ENCODE measurements at regions not wholly inside any gene's neighbourhood (a gene's known extent, or its start where the extent isn't known, plus 50 kb on each side); places are given as distances from the start of the nearest gene placed in this dataset.

- no peak overlapping the region for H3K27ac ChIP-seq (ENCODE audit: extremely low read depth, low read depth, low read length)
- no peaks in the 10 kb centered on the region for H3K9me3 ChIP-seq (ENCODE audit: control insufficient read depth, insufficient read depth, low read depth, low read length)
- peaks cover 6% of the 10 kb centered on the region; the same call in 1 of the 2 replicates for H3K4me1 ChIP-seq (ENCODE audit: control insufficient read depth, insufficient read depth, low read length)
- CTCF ChIA-PET = no interaction called here
- POLR2A ChIA-PET = no interaction called here
- no peaks in the 10 kb centered on the region for H3K36me3 ChIP-seq (ENCODE audit: control insufficient read depth in 2 of 2, insufficient read depth in 1 of 2, low read length in 2 of 2)
- TF ChIP-seq INSM2 (tag by site-specific recombination; IDR thresholded peaks at IDR 0.05) = no peak
- no peak for TF ChIP-seq ZSCAN30 (tag by site-specific recombination; IDR thresholded peaks at IDR 0.05)
- TF ChIP-seq ZNF473 (tag by site-specific recombination; IDR thresholded peaks at IDR 0.05) = no peak
- TF ChIP-seq KLF7 (tag by site-specific recombination; IDR thresholded peaks at IDR 0.05; ENCODE audit: borderline replicate concordance) = no peak
- TF ChIP-seq ZBTB7A (tag by site-specific recombination; IDR thresholded peaks at IDR 0.05; ENCODE audit: low read depth) = no peak
- TF ChIP-seq TCF7L2 (IDR thresholded peaks at IDR 0.05; ENCODE audit: borderline replicate concordance, low read depth, low read length) = no peak
- TF ChIP-seq MYNN (tag by site-specific recombination; IDR thresholded peaks at IDR 0.05; ENCODE audit: borderline replicate concordance) = no peak
- TF ChIP-seq GFI1B (tag by site-specific recombination; IDR thresholded peaks at IDR 0.05) = no peak
- no peak for TF ChIP-seq ZNF747 (tag by site-specific recombination; IDR thresholded peaks at IDR 0.05)
- TF ChIP-seq ZNF792 (tag by site-specific recombination; IDR thresholded peaks at IDR 0.05) = no peak
- TF ChIP-seq KLF10 (tag by site-specific recombination; IDR thresholded peaks at IDR 0.05) = no peak
- TF ChIP-seq ZBTB11 (tag by site-specific recombination; conservative IDR thresholded peaks at IDR 0.05; ENCODE audit: low read depth) = no peak
- TF ChIP-seq SP7 (tag by site-specific recombination; IDR thresholded peaks at IDR 0.05) = no peak
- no peak for TF ChIP-seq ZEB2 (tag by site-specific recombination; IDR thresholded peaks at IDR 0.05)
- TF ChIP-seq ZXDB (tag by site-specific recombination; IDR thresholded peaks at IDR 0.05) = no peak
- TF ChIP-seq ZNF10 (tag by site-specific recombination; IDR thresholded peaks at IDR 0.05) = no peak
- TF ChIP-seq HOXA7 (CRISPR knock-in tag; IDR thresholded peaks at IDR 0.05; ENCODE audit: borderline replicate concordance) = no peak
- H3K4me3 ChIP-seq (ENCODE audit: low read depth, low read length) = no peak overlapping the region
These were observed 170.5 kb downstream of the FTCDNL1 start for GRCh38 chr2:199680482-199680881.

GRCh38 chr2:199679883-199680282, 171.1 kb downstream of the FTCDNL1 start:
- Histone ChIP-seq H3K9me3 (ENCODE audit: control insufficient read depth, insufficient read depth, low read depth, low read length) (no peaks in the 10 kb centered on the region), H3K4me1 (ENCODE audit: control insufficient read depth, insufficient read depth, low read length) (peaks cover 6% of the 10 kb centered on the region; the same call in 1 of the 2 replicates), H3K27ac (ENCODE audit: extremely low read depth, low read depth, low read length) (no peak overlapping the region), H3K36me3 (ENCODE audit: control insufficient read depth in 2 of 2, insufficient read depth in 1 of 2, low read length in 2 of 2) (no peaks in the 10 kb centered on the region), H3K4me3 (ENCODE audit: low read depth, low read length) (no peak overlapping the region)
- ChIA-PET CTCF (no interaction called here), POLR2A (no interaction called here)
- TF ChIP-seq ZNF560 (tag by site-specific recombination; IDR thresholded peaks at IDR 0.05; ENCODE audit: borderline replicate concordance) (no peak), PRDM6 (tag by site-specific recombination; IDR thresholded peaks at IDR 0.05) (peak; percentile 34; the same call in 1 of the 2 replicates), ZNF776 (tag by site-specific recombination; IDR thresholded peaks at IDR 0.05; ENCODE audit: borderline replicate concordance) (no peak), ZNF266 (tag by site-specific recombination; IDR thresholded peaks at IDR 0.05; ENCODE audit: low read depth) (no peak), ZNF677 (tag by site-specific recombination; IDR thresholded peaks at IDR 0.05) (peak; percentile 85)

All from HEK293 (cell line).